SIG-M5 (cell line): ENCODE measurements at regions not wholly inside any gene's neighbourhood (a gene's known extent, or its start where the extent isn't known, plus 50 kb on each side); places are given as distances from the start of the nearest gene placed in this dataset.
"Not testable (repeated sequence)": the region's sequence is repeated elsewhere in the genome, so short reads cannot be mapped to it uniquely, and the experiment has no call there.

Experiments used
- DNase-seq: peaks from one replicate; lab custom pipeline; 2025; lab: John Stamatoyannopoulos, UW

DNA sequence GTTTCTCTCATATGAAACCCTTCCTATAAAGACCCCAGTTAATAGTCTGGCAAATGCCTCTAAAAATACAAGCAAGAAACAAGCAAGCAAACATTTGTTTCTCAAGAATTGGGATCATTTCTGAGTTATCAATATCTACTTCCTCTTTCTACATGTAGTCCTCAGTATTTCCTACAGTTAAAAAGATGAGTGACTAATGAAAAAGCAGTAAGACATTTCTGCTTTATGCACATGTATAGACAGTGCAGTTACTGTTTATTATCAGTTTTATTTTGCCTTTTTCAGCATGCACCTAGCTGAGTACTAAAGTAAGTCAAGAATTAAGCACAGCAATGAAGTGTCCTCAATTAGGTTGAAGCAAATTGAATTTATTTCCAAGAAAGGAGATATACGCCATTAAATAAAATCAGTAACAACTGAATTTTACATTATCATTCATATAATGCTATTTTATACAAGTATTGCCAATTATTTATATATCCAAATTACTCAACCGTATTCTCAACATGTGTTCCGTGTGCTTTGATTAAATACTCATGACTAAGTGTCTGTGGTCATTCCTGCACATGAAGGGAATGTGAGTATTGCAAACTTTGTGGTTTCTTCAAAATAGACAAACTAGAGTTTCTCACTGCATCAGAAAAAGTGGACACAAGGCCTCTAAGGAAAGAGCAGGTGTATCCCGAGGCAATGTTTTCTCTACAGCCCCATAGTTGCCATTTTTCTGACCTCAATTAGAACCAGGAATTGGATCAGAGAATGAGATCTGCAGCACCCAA lies 159.3 kb upstream of the MARCKS start:
- DNase-seq, result peak; percentile 66

DNA sequence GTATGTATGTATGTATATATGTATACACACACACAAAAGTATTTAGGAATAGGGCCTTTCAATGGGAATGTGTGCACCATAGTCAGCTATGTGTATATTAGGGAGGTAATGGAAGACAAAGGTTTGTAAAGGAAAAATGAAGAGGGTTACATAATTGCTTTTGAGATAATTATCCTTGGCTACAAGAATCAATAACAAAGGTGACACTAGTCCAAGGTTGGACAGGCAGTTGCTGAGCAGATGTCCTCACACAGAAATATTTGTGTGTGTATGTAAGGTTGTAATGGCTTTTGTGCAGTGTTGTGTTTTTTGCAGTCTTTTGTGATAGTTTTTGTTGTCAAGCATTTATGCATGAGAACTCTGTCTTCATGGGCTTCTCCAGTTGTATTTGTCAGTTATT lies 157.9 kb upstream of the MARCKS start:
- DNase-seq, result no peak

DNA sequence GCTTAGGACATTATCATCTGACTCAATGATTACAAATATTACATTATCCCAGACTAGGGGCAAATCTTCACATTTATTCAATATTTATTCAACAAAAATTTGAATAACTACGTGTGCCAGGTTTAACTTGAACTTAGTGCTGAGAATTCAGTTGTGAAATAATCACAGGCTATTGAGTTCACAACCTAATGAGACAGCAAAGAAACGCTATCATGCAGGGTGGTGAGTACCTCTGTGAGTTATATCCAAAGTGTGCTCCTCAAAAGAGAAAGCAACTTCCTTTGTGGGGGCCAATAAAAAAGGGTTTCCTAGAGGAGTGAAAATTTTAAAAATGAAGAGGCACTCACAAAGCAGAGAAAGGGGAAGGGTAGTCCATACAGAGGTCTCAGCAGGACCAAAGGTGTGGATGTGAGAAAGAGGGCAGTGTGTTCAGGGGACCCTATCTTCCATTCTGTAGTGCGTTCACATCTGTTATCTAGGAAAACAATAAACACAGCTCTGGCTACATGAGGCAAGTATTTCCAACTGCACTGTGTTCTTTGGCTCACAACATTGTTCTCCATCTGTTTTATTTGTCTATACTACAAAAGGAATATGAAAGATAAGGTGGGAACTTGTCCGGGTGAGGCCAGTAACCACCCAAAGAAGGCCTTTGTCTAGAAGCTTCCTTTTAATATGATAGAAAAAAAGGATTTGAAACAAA lies 155.4 kb upstream of the MARCKS start:
- DNase-seq, result no peak

DNA sequence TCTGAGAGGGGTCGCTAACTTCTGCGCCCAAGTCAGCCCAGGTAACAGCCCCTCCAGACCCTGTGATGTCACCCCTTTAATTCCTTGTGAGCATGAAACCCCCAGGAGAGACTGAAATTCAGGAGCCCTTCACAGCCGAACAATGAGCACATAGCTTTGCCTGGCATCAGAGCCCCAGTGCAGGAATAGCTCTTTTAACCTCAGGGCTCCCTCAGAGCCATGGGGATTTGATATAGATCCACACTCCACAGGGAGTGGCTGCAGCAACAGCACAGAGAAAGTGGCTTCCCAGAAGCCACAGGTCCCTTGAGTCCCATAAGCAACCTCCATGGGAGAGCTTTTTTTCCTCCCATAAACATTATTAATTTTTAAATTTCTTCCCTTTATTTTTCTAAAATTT lies 150.0 kb upstream of the MARCKS start:
- DNase-seq, result no peak

DNA sequence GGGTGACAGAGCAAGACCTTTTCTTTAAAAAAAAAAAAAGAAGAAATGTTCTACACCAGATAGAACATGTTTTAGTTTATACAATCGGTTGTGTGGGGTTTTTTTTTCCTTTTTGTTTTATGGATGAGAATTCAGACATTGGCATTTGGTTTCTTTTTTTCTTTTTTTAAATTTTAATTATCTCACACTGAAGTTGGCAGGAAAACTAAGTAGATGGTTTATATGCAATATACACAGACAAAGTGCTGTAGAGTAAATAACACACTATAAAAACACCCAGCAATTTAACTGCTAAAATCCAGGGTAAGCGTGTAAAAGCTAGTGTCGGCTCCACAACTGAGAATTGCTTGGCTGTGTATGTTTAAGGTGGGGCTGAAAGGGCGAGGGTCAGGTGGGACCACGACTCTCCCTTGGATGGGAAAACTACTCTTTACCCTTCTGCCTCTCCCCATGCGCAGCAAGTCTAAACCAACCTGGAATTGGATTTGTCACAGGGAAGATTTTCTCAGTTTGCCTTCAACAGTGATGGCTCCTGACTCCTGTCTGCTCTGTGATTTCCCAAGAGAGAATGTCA lies 147.1 kb upstream of the MARCKS start:
- no peak for DNase-seq

DNA sequence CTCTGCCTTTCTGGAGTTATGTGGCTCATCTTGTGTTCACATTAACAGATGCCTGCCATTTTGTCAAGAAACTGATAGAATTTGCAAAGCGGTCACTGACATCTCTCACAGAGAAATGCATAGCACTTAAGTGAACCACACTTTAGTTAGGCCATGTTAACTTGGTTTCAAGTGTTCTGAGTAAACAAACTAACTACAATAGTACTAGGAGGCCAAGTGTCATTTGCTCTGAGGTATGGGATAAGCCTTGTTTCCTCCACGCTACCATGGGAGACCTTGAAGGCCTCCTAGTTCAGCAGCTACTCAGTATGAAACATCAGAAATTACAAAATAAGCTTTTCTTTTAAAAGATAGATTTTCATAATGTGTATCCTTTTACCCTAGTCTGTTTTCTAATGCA lies 143.5 kb upstream of the MARCKS start:
- DNase-seq, result no peak

DNA sequence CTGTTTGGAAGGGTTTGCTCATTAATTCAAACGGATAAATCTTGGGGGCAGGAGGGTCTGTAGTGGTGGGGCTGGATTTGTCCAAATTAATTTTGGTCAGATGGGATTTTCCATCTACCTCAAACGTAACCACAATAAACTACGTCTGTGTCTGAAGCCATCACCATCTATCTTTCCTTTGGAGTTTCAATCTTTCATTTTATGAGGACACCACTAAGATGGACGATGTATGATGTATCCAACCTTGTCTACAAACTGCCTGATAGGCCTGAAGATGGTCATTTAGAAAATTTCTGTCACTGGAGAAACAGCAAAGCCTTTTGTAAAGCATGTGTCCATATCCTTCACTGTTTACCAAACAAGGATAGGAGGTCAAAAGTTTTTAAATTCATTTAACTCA lies 138.6 kb upstream of the MARCKS start:
- DNase-seq, result no peak

DNA sequence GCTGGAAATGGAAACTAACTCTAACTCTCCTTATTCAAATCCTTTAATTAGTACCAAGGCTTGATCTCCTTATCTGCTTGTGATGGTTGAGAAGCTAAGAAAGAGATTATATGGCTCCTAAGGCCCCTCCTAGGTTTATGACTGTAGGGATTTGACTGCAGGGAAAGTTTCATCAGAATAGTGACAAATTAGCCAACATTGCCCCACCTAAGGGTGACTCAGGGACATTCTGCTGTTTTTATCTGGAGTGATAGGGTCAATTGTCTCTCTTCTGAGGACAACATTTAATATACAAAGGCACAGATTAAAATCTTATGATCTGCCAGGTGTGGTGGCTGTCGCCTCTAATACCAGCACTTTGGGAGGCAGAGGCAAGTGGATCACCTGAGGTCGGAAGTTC lies 138.1 kb upstream of the MARCKS start:
- no peak for DNase-seq

DNA sequence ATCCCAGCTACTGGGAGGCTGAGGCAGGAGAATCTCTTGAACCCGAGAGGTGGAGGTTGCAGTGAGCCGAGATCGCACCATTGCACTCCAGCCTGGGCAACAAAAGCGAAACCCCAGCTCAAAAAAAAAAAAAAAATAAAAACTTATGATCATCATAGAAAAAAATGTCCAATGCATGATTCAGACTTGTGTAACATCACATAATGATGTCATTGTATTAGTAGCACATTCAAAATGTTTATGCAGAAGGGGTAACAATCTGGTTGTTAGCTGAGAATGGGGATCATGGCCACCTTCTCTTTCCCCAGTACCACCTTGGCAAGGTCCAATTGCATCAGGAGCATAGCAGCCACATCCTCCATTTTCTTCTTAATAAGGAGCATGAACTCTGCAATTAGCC lies 137.6 kb upstream of the MARCKS start:
- no peak for DNase-seq

DNA sequence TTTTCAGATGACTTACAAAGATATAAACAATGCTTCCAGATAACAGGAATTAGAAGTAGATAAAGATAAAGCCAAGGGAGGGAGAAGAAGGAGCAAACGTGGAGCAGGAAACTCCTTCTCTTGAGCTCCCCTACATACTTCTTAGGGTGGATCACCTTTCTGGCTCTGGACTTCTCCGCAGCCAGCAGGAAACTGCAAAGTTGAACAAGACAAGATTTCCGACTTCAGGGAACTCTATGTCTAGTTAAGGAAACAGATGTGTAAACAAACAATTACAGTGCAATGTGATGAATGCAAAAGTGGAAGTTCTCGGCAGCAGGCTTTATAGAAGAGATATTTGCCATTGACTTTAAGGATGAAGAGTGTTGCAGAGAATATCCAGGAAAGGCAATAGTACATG lies 134.0 kb upstream of the MARCKS start:
- no peak for DNase-seq

DNA sequence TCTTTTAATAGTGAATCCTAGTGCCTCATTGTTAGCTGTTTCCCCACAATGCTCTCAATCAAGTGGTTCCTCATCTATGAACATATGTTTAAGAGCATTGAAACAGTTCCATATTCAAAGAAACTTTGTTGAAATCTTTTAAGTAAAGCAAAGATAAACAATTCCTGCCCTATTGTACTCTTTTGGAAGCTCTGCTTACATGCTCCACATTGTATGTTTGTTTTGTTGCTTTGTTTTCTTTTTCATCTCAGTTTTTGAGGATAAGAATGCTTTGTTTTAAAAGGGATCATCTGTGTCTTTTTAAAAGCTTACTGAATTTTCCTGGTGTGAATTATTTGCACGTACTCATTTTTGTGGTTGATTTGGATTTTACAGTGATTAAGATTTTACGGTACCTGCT lies 132.2 kb upstream of the MARCKS start:
- not testable (repeated sequence) for DNase-seq

DNA sequence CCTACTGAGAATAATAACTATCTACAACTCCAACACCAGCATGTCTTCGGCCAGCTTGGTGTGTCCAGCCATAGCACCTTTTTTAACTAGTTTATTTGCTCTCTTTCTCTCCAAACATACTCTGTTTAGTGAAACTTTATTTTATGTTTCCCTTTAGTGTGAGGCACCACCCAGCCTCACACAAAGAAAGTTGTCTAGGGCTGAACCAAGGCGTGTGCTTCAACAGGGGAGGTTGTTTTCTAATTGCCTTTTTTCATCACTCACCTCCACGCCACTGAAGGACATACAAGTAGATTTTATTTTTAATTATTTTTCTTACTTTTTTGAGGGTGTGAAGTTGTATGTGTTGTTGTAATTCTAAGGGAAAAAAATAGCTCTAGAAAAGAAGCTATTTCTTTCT lies 125.6 kb upstream of the MARCKS start:
- no peak for DNase-seq

DNA sequence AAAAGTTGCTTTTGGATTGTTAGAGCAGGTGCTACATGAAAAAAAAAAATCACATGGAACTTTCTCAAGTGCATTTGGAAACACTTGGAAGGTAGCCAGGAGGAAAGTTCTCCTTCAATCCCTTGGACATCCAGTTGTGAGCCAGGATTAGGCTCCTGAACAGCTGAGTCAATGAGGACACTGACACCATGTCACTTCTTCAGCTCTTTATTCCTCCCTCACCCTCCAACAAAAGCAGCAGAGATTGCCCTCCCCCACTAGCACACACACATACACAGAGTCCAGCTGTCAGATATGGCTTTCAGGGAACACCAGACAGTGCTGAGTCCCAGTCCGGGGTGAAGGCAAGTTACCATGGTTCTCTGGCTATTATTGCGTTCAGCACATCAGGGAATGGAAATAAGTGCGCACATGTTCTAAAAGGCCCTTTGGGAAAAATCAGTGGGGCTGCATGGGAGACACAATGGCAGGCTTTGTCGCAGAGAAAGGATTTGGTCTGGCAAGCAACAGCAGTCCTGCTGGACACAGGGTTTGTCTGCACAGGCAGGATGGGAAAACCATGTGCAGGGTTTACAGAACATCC lies 124.7 kb upstream of the MARCKS start:
- DNase-seq, result no peak

DNA sequence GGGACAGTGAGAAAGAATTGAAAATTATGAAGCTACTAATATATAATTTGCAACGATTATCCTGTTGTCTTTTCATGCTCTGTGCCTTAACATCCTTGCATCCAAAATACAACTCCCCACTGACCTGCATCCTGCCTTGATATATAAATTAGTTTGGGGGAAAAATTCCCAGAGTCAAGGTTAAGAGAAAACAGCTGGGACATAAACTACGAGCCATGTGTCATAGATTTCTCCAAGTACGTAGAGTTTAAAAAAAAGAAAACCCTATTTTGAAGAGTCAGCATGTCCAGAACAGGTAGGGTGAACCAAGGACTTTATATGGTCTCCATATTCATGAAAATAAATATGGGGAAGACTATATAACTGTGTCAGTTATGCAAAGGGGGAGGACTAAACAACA lies 123.8 kb upstream of the MARCKS start:
- DNase-seq, result no peak

DNA sequence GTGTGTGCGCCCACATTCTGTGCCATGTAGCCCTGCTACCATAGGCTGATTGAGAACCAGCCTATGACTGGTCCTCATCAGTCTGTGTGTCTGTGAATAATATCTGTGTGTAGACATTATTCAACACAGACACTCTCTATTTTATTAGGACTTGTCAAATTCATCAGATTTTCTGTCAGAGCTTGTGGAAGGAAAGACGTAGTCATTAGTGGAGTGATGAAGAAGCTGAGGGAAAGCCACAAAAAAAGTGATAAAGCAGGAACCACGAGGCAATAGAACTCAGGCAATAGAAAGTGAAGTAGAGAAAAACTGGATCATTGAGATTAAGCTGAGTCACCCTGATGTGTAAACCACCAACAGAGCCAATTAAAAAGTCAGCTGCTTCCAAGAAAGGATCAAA lies 122.2 kb upstream of the MARCKS start:
- DNase-seq, result no peak

DNA sequence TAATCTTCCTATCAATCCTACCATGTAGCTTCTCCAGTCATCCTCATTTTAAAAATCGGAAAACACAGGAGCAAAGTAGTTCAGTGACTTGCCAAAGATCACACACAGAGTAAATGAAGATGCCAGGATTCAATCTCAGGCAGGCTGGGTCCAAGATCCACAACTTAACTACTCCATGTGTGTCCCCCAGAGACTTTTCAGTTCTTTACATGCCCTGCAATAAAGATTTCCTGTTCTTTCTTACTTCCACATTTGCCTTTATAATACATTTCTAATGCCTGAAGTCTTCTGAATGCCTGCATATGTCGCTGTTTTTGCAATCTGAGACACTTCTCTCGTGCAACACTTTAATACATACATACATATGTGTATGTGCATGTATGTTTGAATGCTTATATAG lies 121.7 kb upstream of the MARCKS start:
- no peak for DNase-seq

DNA sequence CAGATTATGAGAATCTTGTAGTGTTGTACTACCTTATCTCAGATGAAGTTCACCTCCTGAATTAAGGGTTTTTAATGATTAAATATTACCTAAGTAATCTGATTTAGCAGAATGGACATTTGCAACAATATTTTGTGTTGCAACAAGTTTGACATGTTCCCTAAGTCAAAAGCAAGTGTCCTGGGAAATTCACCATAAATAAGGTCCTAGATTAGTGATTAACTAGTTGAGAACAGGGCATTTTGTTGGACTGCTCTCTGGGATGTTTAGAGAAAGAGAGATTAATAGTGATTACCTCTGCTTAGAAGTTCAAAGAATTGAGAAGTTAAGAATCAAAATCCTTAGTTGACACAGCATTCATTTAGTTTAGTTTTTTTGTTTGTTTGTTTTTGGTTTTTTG lies 120.2 kb upstream of the MARCKS start:
- DNase-seq, result no peak

DNA sequence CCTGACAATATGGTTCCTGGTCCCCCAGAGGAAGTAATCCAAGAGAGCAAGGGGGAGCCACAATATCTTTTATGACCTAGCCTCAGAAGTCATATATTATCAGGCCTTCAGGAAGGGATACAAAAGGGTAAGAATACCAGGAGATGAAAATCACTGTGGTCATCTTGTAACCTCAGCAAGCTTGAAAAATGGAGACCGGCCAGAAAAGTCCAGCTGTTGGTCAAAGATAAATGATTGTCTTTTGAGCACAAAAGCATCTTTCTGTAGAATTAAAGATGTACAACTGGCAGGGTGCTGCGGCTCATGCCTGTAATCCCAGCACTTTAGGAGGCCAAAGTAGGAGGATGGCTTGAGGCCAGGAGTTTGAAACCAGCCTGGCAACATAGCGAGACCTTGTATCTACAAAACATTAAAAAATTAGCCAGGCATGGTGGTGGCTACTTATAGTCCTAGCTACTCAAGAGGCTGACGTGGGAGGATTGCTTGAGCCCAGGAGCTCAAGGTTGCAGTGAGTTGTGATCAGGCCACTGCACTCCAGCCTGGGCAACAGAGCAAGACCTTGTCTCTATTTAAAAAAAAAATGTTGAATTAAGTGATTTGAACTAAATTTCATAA lies 118.0 kb upstream of the MARCKS start:
- no peak for DNase-seq

DNA sequence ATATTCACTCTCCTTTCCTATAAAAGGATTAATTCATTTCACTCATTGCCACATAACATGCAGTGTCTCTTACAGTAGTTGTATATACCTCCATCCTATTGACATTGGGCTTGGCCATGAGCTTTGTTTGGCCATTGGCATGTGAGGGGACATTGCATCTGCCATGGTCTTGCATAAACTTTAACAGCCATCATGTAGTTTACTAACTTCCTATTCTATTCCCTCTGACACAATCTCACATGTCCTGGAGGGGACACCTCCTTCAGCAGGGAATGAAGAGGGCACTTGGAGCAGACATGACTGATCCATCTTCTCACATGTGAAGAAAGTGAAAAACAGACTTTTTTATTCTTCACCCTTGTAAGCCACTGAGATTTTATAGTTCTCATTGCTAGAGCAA lies 115.5 kb upstream of the MARCKS start:
- no peak for DNase-seq

DNA sequence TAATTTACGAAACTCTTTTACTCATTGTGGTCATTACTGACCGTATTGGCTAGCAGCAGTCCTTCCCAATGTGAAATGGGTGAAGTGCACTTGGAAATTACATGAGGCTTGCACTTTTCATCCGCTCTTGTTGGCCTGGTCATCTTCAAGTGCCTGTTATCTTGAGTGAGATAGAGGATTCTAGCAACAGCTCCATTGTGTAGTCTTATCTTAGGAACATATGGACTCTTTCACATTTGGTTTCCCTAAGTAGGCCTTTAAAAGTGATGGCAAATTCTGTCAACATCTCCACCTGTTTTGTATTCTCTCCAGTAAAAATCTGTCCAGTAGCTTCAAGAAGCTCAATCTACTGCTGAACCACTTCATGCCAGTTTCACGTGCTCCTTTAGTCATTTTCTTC lies 114.8 kb upstream of the MARCKS start:
- DNase-seq, result no peak

DNA sequence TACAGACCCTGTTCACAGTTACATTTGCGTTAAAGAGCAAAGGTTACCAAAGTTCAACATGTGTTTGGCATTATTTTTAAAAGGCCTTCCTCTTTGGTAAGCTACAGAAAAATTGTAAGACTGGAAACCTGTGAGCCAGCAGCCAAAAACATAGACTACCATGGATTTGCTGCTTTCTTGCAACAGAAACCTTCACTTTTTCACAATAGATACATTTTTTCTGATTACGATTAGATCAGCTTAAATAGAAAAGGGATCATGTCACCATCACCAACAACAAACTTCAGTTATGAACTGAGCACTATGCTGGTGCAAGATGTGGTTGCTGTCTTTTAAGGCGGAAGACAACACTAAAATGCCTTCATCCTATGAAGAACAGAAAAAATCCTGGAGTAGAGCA lies 112.3 kb upstream of the MARCKS start:
- no peak for DNase-seq

DNA sequence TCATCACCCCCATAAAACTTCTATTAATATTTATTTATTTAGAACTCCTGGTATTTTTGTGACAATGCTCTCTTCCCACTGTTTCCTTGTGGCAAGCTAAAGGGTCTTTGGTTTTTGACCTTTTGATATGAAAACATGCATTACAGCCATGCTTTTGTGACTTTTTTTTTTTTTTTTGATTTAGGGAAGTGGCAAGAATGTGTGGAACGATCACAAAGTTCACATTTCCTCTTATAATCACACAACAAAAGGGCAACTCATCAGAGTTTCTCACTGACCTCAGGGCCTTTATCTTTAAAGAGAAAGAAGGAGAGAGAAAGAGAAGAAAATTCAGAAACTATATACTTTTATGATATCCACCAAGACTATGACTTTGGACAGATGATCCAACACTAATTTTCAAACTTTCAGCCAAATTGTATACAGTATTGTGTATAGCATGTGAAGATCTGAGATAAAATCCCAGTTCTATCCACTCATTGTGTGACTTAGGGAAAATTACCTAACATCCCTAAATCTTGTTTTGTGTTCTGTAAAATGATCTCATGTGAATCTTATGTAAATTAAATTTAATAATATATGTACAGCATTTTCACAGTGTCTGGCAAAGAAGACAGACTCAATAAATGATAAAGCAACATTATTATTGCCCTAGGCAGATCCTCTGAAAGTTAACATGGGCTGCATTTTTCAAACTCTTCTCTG lies 106.8 kb upstream of the MARCKS start:
- no peak for DNase-seq
